SU-DHL-6 (cell line): ENCODE measurements at regions not wholly inside any gene's neighbourhood (a gene's known extent, or its start where the extent isn't known, plus 50 kb on each side); places are given as distances from the start of the nearest gene placed in this dataset.

Experiments
- CTCF ChIP-seq: fragments of 200-600 bp; sonication (generic); IDR thresholded peaks from one replicate; pipeline ENCODE4 v1.5.1; 2017; ENCODE audit warnings: antibody characterized with exemption, mild to moderate bottlenecking, low read length, moderate library complexity; ENCODE audit not compliant: insufficient read depth, poor library complexity, severe bottlenecking
- EZH2phosphoT487 ChIP-seq: fragments of 200-600 bp; sonication (generic), shearing (Covaris generic); conservative IDR thresholded peaks from 2 replicates; pipeline ENCODE4 v1.6.1; 2018; ENCODE audit warnings: mild to moderate bottlenecking, antibody characterized with exemption, low read length, moderate library complexity, mixed read lengths

- TF ChIP-seq CTCF (no peak), EZH2phosphoT487 (no peak)
Observed at GRCh38 chr17:33934696-33935095, 320.4 kb upstream of the CCL2 start.
